Right lobe of liver (tissue), 6 donors: ENCODE measurements at regions not wholly inside any gene's neighbourhood (a gene's known extent, or its start where the extent isn't known, plus 50 kb on each side); places are given as distances from the start of the nearest gene placed in this dataset.

Experiments used
- ATAC-seq, 4 donors: fragments of 200-7000 bp; cut with Tn5 transposase; one replicate each; pipeline ENCODE4 v1.9.1; 2020; ENCODE audit warnings: mild to moderate bottlenecking in 4 of 4, moderate library complexity in 4 of 4
- DNase-seq, 3 donors: peaks; one replicate each; pipeline ENCODE4 v3.0.0-alpha.2; 2020
- H3K27ac ChIP-seq, 3 donors: fragments of 200-600 bp; one replicate each; pipeline ENCODE4 v1.8.0; 2022
- H3K27me3 ChIP-seq, 2 donors: fragments of 200-600 bp; one replicate each; pipeline ENCODE4 v1.8.0; 2022
- H3K36me3 ChIP-seq, 4 donors: fragments of 200-600 bp; sonication (generic) in 1 of 4; one replicate each; pipeline versions ENCODE4 v1.5.1 to v1.8.0; 2017 to 2022; ENCODE audit warnings: control low read depth in 1 of 4
- H3K4me1 ChIP-seq, 4 donors: fragments of 200-600 bp; sonication (generic) in 1 of 4; one replicate each; pipeline versions ENCODE4 v1.5.1 to v1.8.0; 2017 to 2022; ENCODE audit warnings: control low read depth in 1 of 4
- H3K4me3 ChIP-seq, 3 donors: fragments of 200-600 bp; one replicate each; pipeline ENCODE4 v1.8.0; 2022
- H3K9me3 ChIP-seq, 4 donors: fragments of 200-600 bp; sonication (generic) in 1 of 4; one replicate each; pipeline versions ENCODE4 v1.5.1 to v1.8.0; 2017 to 2022; ENCODE audit warnings: control low read depth in 1 of 4
- CTCF ChIP-seq, 4 donors: fragments of 200-600 bp in 3 of 4; fragments of 450-650 bp in 1 of 4; IDR thresholded peaks; one replicate each; pipeline versions ENCODE4 v1.5.1 to v1.8.0; 2016 to 2022; ENCODE audit warnings: antibody characterized with exemption in 4 of 4, mild to moderate bottlenecking in 2 of 4
- POLR2A ChIP-seq: fragments of 450-650 bp; IDR thresholded peaks from one replicate; pipeline ENCODE4 v1.6.1; 2017; ENCODE audit warnings: antibody characterized with exemption, mild to moderate bottlenecking
- WGBS: methylation state at CpG from one replicate; pipeline ENCODE4 v1.1.6; 2018; ENCODE audit warnings: low coverage, low lambda C conversion rate; ENCODE audit not compliant: insufficient coverage; ENCODE audit errors: missing lambda C conversion rate; 5-methylcytosine and 5-hydroxymethylcytosine counted together
- intact Hi-C, 2 donors: fragments of 100-400 bp; cut with DNase I; formaldehyde crosslinking; loops; one replicate each; pipeline versions ENCODE4 v1.11.2 to v1.14.1; 2022
- donor health status: DM: no; HTN: yes; CAD: no.
- donor health status: DM: no; HTN: no; CAD: no.
- donor health status: DM: no; HTN: no; CAD: no.
- donor health status: DM: no; HTN: yes; CAD: no.
- donor health status: DM: no; HTN: yes; CAD: no.

- H3K36me3 ChIP-seq: no peaks in the 10 kb centered on the region
- no peaks in the 10 kb centered on the region for H3K27me3 ChIP-seq
- no peak for ATAC-seq
- no peaks in the 10 kb centered on the region for H3K4me1 ChIP-seq
- TF ChIP-seq POLR2A: no peak
- intact Hi-C loops: loop anchor here in 1 of 2 donors (10.0 kb wide), 1 partner anchor 1123 kb away; no protein-coding TSS in a partner anchor
- no peak for DNase-seq
- 64% methylated on average over 10 of the region's 10 CpGs for WGBS
- no peaks in the 10 kb centered on the region for H3K9me3 ChIP-seq
- no peak overlapping the region for H3K27ac ChIP-seq
- no peak overlapping the region for H3K4me3 ChIP-seq
Measured at GRCh38 chr3:70531838-70532489, 219.5 kb upstream of the MDFIC2 start.

- peak; percentile 44 to 55 (median 51) for TF ChIP-seq CTCF (IDR thresholded peaks at IDR 0.05)
- no peak for TF ChIP-seq POLR2A
- intact Hi-C loops: loop anchor here in 1 of 2 donors (10.0 kb wide), 1 partner anchor 1124 kb away; no protein-coding TSS in a partner anchor
- no peak for DNase-seq
Measured at GRCh38 chr3:70531063-70531657, 218.7 kb upstream of the MDFIC2 start.

GRCh38 chr3:70530626-70531025, 218.2 kb upstream of the MDFIC2 start:
- Histone ChIP-seq H3K4me1 (no peaks in the 10 kb centered on the region), H3K36me3 (no peaks in the 10 kb centered on the region), H3K9me3 (no peaks in the 10 kb centered on the region), H3K27ac (no peak overlapping the region), H3K27me3 (no peaks in the 10 kb centered on the region), H3K4me3 (no peak overlapping the region)
- WGBS: 30% methylated on average over 4 of the region's 4 CpGs
- DNase-seq (no peak), ATAC-seq (no peak)
- TF ChIP-seq CTCF (IDR thresholded peaks at IDR 0.05): no peak
- no peak for TF ChIP-seq POLR2A
- intact Hi-C loops: loop anchor here in 1 of 2 donors (10.0 kb wide), 1 partner anchor 1124 kb away; no protein-coding TSS in a partner anchor

More at GRCh38 chr3:70531063-70531657, 218.7 kb upstream of the MDFIC2 start:
- 19% methylated on average over 4 of the region's 4 CpGs for WGBS
- no peaks in the 10 kb centered on the region for H3K4me1 ChIP-seq
- no peaks in the 10 kb centered on the region for H3K27me3 ChIP-seq
- no peak overlapping the region for H3K27ac ChIP-seq
- ATAC-seq: peak in 1 of 4 donors; percentile 42
- no peaks in the 10 kb centered on the region for H3K36me3 ChIP-seq
- no peak overlapping the region for H3K4me3 ChIP-seq
- H3K9me3 ChIP-seq: no peaks in the 10 kb centered on the region

GRCh38 chr3:70527026-70527425, 214.6 kb upstream of the MDFIC2 start:
- no peaks in the 10 kb centered on the region for H3K27me3 ChIP-seq
- ATAC-seq: no peak
- H3K27ac ChIP-seq: no peak overlapping the region
- TF ChIP-seq POLR2A (no peak), CTCF (IDR thresholded peaks at IDR 0.05) (no peak)
- no peak overlapping the region for H3K4me3 ChIP-seq
- WGBS: 58% methylated on average over 8 of the region's 8 CpGs
- no peak for DNase-seq
- no peaks in the 10 kb centered on the region for H3K4me1 ChIP-seq
- intact Hi-C loops: no loop called here
- no peaks in the 10 kb centered on the region for H3K36me3 ChIP-seq
- no peaks in the 10 kb centered on the region for H3K9me3 ChIP-seq

GRCh38 chr3:70519913-70520659, 207.6 kb upstream of the MDFIC2 start:
- 25% methylated on average over 3 of the region's 3 CpGs for WGBS
- no peaks in the 10 kb centered on the region for H3K27me3 ChIP-seq
- ATAC-seq: no peak
- no peak overlapping the region for H3K4me3 ChIP-seq
- TF ChIP-seq POLR2A (no peak), CTCF (IDR thresholded peaks at IDR 0.05) (no peak)
- no peak for DNase-seq
- no peak overlapping the region for H3K27ac ChIP-seq
- no peaks in the 10 kb centered on the region for H3K36me3 ChIP-seq
- no peaks in the 10 kb centered on the region for H3K9me3 ChIP-seq
- no peaks in the 10 kb centered on the region for H3K4me1 ChIP-seq
- intact Hi-C loops: no loop called here
